Immature natural killer cell (primary cell): ENCODE measurements at regions not wholly inside any gene's neighbourhood (a gene's known extent, or its start where the extent isn't known, plus 50 kb on each side); places are given as distances from the start of the nearest gene placed in this dataset.

Experiments
- DNase-seq, 3 donors: peaks; one replicate each; pipeline ENCODE4 v3.0.0; 2022; ENCODE audit warnings: mixed read lengths in 1 of 3
- H3K27ac Mint-ChIP-seq, 6 donors: one replicate each; pipeline ENCODE4 v1.8.0; 2020; ENCODE audit warnings: mixed read lengths in 6 of 6, mild to moderate bottlenecking in 5 of 6, inconsistent platforms in 4 of 6, moderate library complexity in 3 of 6
- H3K27me3 Mint-ChIP-seq, 3 donors: one replicate each; pipeline ENCODE4 v1.8.0; 2020 to 2021; ENCODE audit warnings: low read depth in 3 of 3, mild to moderate bottlenecking in 3 of 3, mixed read lengths in 3 of 3, moderate library complexity in 3 of 3, inconsistent platforms in 1 of 3
- H3K36me3 Mint-ChIP-seq, 3 donors: one replicate each; pipeline ENCODE4 v1.8.0; 2020; ENCODE audit warnings: mixed read lengths in 3 of 3, inconsistent platforms in 2 of 3, mild to moderate bottlenecking in 2 of 3
- H3K4me1 Mint-ChIP-seq, 2 donors: one replicate each; pipeline ENCODE4 v1.8.0; 2020; ENCODE audit warnings: inconsistent platforms in 2 of 2, mild to moderate bottlenecking in 2 of 2, mixed read lengths in 2 of 2, moderate library complexity in 1 of 2
- H3K4me3 Mint-ChIP-seq, 5 donors: one replicate each; pipeline ENCODE4 v1.8.0; 2020; ENCODE audit warnings: mild to moderate bottlenecking in 5 of 5, mixed read lengths in 5 of 5, inconsistent platforms in 3 of 5, moderate library complexity in 3 of 5
- H3K9me3 Mint-ChIP-seq, 6 donors: one replicate each; pipeline ENCODE4 v1.8.0; 2020; ENCODE audit warnings: mild to moderate bottlenecking in 6 of 6, mixed read lengths in 6 of 6, inconsistent platforms in 4 of 6, moderate library complexity in 3 of 6

- H3K27me3 Mint-ChIP-seq, result peaks cover 1 to 6% (median 3%) of the 10 kb centered on the region in 3 donors
Observed at GRCh38 chr3:178270838-178271237, 265.4 kb upstream of the KCNMB2 start.

GRCh38 chr3:178271740-178272387 lies 264.4 kb upstream of the KCNMB2 start:
- H3K4me1 Mint-ChIP-seq, result no peaks in the 10 kb centered on the region
- no peaks in the 10 kb centered on the region for H3K9me3 Mint-ChIP-seq
- no peak overlapping the region for H3K27ac Mint-ChIP-seq
- no peak overlapping the region for H3K4me3 Mint-ChIP-seq
- H3K27me3 Mint-ChIP-seq, result peaks cover 1 to 6% (median 3%) of the 10 kb centered on the region in 3 donors
- no peaks in the 10 kb centered on the region for H3K36me3 Mint-ChIP-seq
- no peak for DNase-seq

More at GRCh38 chr3:178270838-178271237, 265.4 kb upstream of the KCNMB2 start:
- Mint-ChIP-seq H3K4me3 (no peak overlapping the region), H3K27ac (no peak overlapping the region), H3K36me3 (no peaks in the 10 kb centered on the region), H3K9me3 (no peaks in the 10 kb centered on the region), H3K4me1 (no peaks in the 10 kb centered on the region)
- no peak for DNase-seq

GRCh38 chr3:178272841-178273240 lies 263.4 kb upstream of the KCNMB2 start:
- H3K4me3 Mint-ChIP-seq, result no peak overlapping the region
- H3K36me3 Mint-ChIP-seq, result no peaks in the 10 kb centered on the region
- H3K9me3 Mint-ChIP-seq, result peaks cover 0 to 2% (median 0%) of the 10 kb centered on the region in 6 donors
- no peak overlapping the region for H3K27ac Mint-ChIP-seq
- no peaks in the 10 kb centered on the region for H3K4me1 Mint-ChIP-seq
- H3K27me3 Mint-ChIP-seq, result peaks cover 1 to 3% (median 3%) of the 10 kb centered on the region in 3 donors
- no peak for DNase-seq

- Mint-ChIP-seq H3K4me3 (no peak overlapping the region), H3K27me3 (peaks cover 2 to 3% (median 3%) of the 10 kb centered on the region in 3 donors), H3K27ac (no peak overlapping the region), H3K9me3 (peaks cover 5 to 14% (median 9%) of the 10 kb centered on the region in 6 donors), H3K36me3 (peaks cover 0 to 6% (median 4%) of the 10 kb centered on the region in 3 donors), H3K4me1 (no peaks in the 10 kb centered on the region)
- DNase-seq, result no peak
Observed at GRCh38 chr3:178274711-178275110, 261.5 kb upstream of the KCNMB2 start.

- Mint-ChIP-seq H3K36me3 (peaks cover 0 to 9% (median 6%) of the 10 kb centered on the region in 3 donors), H3K9me3 (peaks cover 6 to 19% (median 13%) of the 10 kb centered on the region in 6 donors), H3K4me1 (no peaks in the 10 kb centered on the region), H3K27ac (no peak overlapping the region), H3K4me3 (no peak overlapping the region), H3K27me3 (peaks cover 2 to 5% (median 3%) of the 10 kb centered on the region in 3 donors)
- DNase-seq, result no peak
Observed at GRCh38 chr3:178275311-178275710, 260.9 kb upstream of the KCNMB2 start.

- Mint-ChIP-seq H3K4me3 (no peak overlapping the region), H3K4me1 (no peaks in the 10 kb centered on the region), H3K27me3 (peaks cover 2 to 4% (median 3%) of the 10 kb centered on the region in 3 donors), H3K27ac (no peak overlapping the region), H3K36me3 (peaks cover 0 to 9% (median 6%) of the 10 kb centered on the region in 3 donors), H3K9me3 (peaks cover 6 to 23% (median 15%) of the 10 kb centered on the region in 6 donors)
- no peak for DNase-seq
Observed at GRCh38 chr3:178275793-178276192, 260.4 kb upstream of the KCNMB2 start.

- Mint-ChIP-seq H3K27me3 (peaks cover 0 to 4% (median 3%) of the 10 kb centered on the region in 3 donors), H3K4me3 (no peak overlapping the region), H3K36me3 (peaks cover 0 to 9% (median 6%) of the 10 kb centered on the region in 3 donors), H3K27ac (no peak overlapping the region), H3K4me1 (no peaks in the 10 kb centered on the region), H3K9me3 (peaks cover 6 to 24% (median 15%) of the 10 kb centered on the region in 6 donors)
- DNase-seq, result no peak
Observed at GRCh38 chr3:178277605-178278004, 258.6 kb upstream of the KCNMB2 start.

- no peak for DNase-seq
- Mint-ChIP-seq H3K4me3 (no peak overlapping the region), H3K4me1 (no peaks in the 10 kb centered on the region), H3K36me3 (peaks cover 0 to 9% (median 6%) of the 10 kb centered on the region in 3 donors), H3K27me3 (peaks cover 0 to 3% (median 2%) of the 10 kb centered on the region in 3 donors), H3K9me3 (peaks cover 8 to 21% (median 13%) of the 10 kb centered on the region in 6 donors), H3K27ac (no peak overlapping the region)
Observed at GRCh38 chr3:178283561-178283960, 252.7 kb upstream of the KCNMB2 start.

- Mint-ChIP-seq H3K4me3 (no peak overlapping the region), H3K27me3 (peaks cover 0 to 3% (median 3%) of the 10 kb centered on the region in 3 donors), H3K9me3 (peaks cover 8 to 16% (median 12%) of the 10 kb centered on the region in 6 donors)
Observed at GRCh38 chr3:178284181-178284580, 252.1 kb upstream of the KCNMB2 start.

GRCh38 chr3:178288074-178288473 lies 248.2 kb upstream of the KCNMB2 start:
- no peaks in the 10 kb centered on the region for H3K36me3 Mint-ChIP-seq
- peaks cover 0 to 3% (median 1%) of the 10 kb centered on the region in 3 donors for H3K27me3 Mint-ChIP-seq
- H3K9me3 Mint-ChIP-seq, result peaks cover 0 to 3% (median 0%) of the 10 kb centered on the region in 6 donors
- DNase-seq, result no peak
- no peaks in the 10 kb centered on the region for H3K4me1 Mint-ChIP-seq
- no peak overlapping the region for H3K27ac Mint-ChIP-seq
- H3K4me3 Mint-ChIP-seq, result no peak overlapping the region

More at GRCh38 chr3:178284181-178284580, 252.1 kb upstream of the KCNMB2 start:
- Mint-ChIP-seq H3K36me3 (peaks cover 0 to 8% (median 6%) of the 10 kb centered on the region in 3 donors), H3K4me1 (no peaks in the 10 kb centered on the region), H3K27ac (no peak overlapping the region)
- DNase-seq, result no peak

GRCh38 chr3:178289544-178290160 lies 246.6 kb upstream of the KCNMB2 start:
- Mint-ChIP-seq H3K36me3 (no peaks in the 10 kb centered on the region), H3K4me1 (no peaks in the 10 kb centered on the region), H3K27me3 (peaks cover 0 to 3% (median 3%) of the 10 kb centered on the region in 3 donors), H3K27ac (peak overlapping the region in 1 of 6 donors; percentile 51), H3K4me3 (no peak overlapping the region), H3K9me3 (peaks cover 0 to 3% (median 0%) of the 10 kb centered on the region in 6 donors)
- DNase-seq, result no peak

- no peak for DNase-seq
- H3K27ac Mint-ChIP-seq, result no peak overlapping the region
- peaks cover 0 to 2% (median 0%) of the 10 kb centered on the region in 6 donors for H3K9me3 Mint-ChIP-seq
- H3K4me3 Mint-ChIP-seq, result no peak overlapping the region
- H3K36me3 Mint-ChIP-seq, result no peaks in the 10 kb centered on the region
- peaks cover 0 to 3% (median 3%) of the 10 kb centered on the region in 3 donors for H3K27me3 Mint-ChIP-seq
- no peaks in the 10 kb centered on the region for H3K4me1 Mint-ChIP-seq
Observed at GRCh38 chr3:178291574-178292370, 244.5 kb upstream of the KCNMB2 start.

GRCh38 chr3:178295292-178295912 lies 240.8 kb upstream of the KCNMB2 start:
- H3K36me3 Mint-ChIP-seq, result no peaks in the 10 kb centered on the region
- H3K4me3 Mint-ChIP-seq, result no peak overlapping the region
- H3K9me3 Mint-ChIP-seq, result no peaks in the 10 kb centered on the region
- peaks cover 0 to 3% (median 2%) of the 10 kb centered on the region in 3 donors for H3K27me3 Mint-ChIP-seq
- no peak overlapping the region for H3K27ac Mint-ChIP-seq
- no peak for DNase-seq
- H3K4me1 Mint-ChIP-seq, result no peaks in the 10 kb centered on the region
